HG02938 (cell line): ENCODE measurements at regions not wholly inside any gene's neighbourhood (a gene's known extent, or its start where the extent isn't known, plus 50 kb on each side); places are given as distances from the start of the nearest gene placed in this dataset.

Experiments used
- ATAC-seq: cut with Tn5 transposase; IDR thresholded peaks from one replicate; pipeline ENCODE4 v1.9.1; 2021; ENCODE audit warnings: mild to moderate bottlenecking, moderate library complexity; ENCODE audit not compliant: unreplicated experiment

DNA sequence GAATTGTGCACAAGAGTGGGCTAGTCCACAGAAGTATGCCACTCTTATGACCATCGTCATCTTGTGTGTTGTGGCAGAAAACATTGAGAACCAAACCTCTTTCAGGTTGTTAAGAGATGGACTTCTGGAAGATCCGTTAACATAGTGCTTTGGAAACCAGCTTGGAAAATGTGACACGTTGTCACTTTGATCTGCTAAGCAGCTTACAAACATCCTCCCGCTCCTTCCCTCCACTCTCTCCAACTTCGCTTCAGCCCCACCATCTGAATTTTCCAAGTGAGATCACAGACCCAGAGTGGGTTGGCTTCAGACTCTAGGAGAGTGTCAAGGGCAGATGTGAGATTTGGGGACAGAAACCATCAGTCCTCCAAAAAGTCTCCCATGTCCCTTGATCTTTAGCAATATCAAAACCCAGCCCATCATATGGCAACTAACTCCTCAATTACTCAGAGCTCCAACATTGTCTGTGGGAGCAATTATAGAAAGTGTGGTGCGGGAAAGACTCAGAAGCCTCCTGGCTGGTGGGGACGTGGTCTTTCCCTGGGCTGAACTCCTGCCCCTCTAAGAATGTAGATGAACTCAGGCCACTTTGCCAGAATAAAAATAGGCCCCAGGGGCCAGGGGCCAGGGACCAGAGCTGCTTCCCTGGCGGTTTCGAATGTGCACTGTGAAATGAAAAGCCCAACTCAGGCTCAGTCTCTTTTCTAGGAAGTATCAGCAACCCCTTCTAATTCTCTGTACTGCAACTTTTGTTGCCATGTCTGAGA is 129.5 kb downstream of the SLC38A6 start:
- no peak for ATAC-seq

DNA sequence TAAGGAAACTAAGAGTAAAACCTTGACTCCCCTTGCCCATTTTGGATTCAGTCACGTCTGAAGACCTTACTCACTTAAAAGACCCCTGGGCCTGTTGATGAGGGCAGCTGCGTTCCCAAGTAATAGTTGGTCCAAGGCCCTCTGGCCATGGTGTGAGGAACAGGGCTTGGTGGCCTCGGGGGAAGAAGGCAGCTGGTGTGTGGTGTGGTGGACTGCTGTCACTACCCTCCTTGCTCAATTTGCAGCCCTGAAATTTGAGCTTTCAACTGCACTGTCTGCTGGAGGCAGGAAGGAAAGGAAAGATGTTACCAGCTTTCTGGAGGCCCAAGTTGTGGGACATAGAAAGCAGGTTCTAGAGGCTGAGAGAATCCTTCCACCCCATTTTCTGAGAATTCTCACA is 128.2 kb downstream of the SLC38A6 start:
- ATAC-seq, result no peak

DNA sequence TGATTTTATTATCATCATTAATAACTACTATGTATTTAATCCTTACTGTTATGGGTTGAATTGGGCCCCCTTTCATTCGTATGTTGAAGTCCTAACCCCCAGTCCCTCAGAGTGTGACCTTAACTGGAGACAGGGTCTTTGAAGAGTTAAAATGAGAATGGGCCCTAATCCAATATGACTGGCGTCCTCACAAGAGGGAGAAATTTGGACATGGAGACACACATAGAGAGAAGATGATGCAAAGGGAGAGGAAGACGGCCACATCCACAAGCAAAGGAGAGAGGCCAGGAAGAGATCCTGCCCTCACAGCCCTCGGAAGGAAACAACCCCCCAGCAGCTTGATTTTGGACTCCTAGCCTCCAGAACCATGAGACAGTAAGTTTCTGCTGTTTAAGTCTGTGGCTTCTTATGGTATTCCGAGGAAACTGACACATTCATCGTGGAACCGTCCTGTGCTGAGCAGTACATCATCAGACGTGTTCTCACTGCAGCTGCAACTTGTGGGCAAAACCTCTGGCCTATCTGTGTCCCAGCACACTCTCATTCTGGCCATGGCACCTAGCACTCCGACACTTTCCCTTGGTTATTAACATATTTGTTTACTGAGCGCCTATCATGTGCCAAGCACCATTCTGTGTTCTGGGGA is 127.6 kb downstream of the SLC38A6 start:
- ATAC-seq, result no peak

DNA sequence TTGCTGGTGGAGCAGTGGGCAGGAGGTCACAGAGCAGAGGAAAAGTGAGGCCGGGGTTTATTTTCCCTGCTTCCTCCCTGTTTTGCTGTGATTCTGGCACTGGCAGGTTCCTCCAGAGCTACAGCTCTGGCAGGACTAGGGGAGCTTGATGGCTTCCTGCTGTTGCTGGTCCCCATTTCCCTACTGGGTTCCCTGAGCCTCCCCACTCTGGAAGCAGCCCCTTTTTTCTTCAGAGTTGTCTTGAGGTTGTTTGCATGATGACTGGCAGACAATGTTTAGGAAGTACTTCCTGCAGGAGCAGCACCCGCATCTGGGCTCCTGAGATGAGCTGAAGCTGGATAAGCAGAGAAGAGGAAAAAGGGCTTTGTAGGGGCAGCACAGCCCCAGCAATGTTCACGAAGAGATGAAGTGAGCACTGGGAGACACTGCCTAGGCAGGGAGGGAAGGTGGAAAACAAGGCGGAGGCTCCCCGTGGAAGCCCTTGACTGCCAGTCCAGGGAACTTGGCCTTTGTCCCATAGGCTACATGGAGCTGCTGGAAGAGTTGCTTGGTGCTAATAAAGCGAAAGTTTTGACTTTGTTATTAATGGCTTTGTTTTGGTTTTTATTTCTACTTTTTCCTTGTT is 126.9 kb downstream of the SLC38A6 start:
- ATAC-seq, result no peak

DNA sequence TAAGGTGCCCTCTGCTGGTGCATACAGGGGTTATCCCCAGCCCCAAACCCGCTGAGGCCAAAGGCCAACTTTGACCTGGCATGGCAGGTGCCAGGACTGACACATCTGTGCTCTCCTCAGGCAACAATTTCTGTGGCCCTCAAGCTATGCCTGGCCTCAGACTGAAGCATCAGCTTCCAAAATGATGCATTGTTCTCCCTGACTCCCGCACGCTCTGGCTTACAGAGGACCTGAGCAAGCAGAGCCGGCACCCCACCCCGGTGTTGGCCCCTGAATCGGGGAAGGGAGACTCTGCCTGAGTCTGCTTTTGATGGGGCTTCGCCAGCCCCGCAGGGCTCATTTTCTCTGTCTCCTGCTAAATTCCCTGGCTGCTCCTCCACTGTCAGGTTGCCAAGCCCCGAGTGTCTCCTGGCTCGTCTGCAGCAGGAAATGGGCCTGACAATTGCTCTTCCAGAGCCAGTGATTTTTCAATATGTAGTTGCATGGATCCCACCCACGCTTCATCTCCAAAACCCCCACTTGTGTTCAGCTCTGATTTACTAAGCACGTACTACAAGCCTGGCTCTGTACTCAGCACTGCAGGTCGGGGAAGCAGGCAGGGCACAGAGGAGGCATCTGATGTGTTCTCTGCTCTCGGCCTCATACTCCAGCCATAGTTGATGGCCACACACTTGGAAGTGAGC is 126.1 kb downstream of the SLC38A6 start:
- no peak for ATAC-seq

DNA sequence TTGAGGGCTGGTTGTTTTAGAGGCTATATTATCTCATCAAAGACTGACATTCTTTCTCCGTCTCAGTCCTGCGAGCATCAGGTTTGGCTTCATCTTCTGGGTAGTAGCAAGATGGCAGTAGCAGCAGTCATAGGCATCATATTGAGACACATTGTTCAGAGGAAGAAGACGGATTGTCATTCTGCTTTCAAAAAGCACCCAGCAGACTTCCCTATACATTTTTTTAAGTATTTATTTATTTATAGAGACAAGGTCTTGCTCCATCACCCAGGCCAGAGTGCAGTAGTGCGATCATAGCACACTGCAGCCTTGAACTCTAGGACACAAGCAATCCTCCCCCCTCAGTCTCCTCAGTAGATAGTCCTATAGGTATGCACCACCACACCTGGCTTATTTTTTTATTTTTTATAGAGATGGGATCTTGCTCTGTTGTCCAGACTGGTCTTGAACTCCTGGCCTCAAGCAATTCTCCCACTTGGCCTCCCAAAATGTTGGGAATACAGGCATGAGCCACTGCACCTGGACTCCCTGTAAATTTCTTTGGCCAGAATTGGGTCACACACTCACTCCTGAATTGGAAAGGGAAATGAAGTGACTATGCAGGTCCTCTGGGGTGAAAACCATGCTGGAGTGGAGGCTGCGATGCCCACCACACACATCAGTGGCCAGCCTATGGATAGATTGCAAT is 125.4 kb downstream of the SLC38A6 start:
- ATAC-seq, result no peak

DNA sequence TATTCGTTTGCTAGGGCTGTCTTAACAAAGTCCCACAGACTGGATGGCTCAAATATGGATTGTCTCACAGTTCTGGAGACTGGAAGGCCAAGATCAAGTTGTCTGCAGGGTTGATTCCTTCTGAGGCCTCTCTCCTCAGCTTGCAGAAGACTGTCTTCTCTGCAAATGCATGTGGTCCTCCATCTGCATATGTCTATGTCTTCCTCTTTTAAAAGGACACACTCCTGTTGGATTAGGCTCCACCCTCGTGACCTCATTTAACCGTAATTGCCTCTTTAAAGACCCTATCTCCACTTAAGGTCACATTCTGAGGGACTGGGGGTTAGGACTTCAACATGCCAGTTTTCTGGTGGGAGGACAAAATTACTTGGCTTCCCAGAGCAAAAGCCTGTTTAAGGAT is 123.3 kb downstream of the SLC38A6 start:
- ATAC-seq, result no peak

DNA sequence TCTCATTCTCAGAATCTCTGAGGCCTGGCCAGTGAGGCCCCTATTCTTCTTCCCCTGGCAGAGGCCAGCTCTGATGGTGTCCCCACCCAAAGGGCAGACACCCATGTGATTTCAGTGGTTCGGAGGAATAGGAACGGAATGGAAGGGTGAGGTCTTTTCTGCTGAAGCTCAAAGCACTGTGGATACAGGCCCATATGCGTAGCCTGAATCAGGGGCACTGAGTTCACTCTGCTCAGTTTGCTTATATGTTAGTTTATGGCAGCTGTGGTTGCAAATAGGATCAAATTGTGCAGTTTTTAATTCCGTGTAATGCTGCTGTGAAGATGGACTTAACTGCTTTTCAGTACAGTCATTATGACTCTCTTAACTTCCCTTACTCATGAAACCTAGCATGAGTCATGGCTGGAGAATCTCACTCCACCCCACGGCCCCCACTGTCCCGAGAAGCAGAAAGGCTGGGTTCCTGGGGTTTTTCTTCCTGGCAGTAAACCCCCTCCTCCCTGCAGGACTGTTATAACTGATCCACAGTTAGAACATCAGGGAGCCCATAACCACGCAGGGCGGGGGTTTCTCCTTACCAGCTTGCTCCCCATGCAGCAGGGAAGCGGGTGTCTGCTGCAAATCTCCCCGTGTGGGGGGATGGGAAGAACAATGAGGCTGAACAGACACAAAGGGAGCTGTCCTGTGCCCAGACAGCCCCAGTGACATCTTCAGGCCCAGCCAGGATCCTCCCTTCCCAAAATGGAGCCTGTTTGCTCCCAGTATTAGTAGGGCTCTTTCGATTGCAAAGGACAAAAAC is 122.7 kb downstream of the SLC38A6 start:
- ATAC-seq, result peak; percentile 69

DNA sequence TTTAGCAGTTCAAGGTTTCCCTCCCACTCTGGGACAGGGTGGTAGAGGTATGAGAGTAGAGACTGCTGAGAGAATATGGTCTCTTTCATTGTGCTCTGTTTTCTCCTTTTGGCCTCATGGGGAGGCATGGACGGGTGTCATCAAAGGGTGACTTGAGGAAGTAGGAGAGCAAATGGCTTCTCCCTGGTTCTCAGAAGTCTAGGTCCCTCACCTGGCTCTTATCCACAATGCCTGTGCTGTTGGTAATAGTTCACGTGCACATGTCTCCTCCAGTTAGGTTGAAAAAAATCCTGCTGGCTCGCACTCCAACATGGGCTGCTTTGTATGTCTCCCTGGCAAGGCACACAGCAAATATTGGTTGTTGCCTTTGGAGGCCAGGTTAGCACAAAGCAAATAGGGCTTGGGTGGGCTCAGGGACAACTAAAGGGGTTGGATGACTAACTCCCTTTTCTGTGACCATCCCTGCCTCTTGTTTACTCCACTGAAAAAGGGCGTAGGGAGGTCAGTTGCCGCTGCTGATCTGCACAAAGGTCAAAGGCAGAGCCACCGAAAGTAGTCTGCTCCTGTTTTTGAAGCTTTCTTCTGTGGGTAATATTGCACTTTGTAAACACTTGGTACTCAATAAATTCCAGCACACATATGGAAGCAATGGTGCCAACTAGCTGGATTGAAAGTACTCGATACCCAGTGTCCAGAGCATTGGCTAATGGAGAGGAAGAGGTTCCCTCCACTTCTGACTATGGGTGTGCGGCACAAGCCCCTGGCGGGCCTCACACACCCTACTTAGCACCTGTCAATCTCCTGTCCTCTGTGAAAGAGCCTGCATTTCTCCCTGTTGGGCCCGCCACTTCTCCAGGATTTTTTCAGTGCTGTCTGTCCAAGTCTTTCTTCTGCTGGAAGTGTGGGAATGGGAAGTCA is 121.8 kb downstream of the SLC38A6 start:
- ATAC-seq, result no peak
